ENCODE measurements at regions not wholly inside any gene's neighbourhood (a gene's known extent, or its start where the extent isn't known, plus 50 kb on each side); places are given as distances from the start of the nearest gene placed in this dataset.
"Not testable (repeated sequence)": the region's sequence is repeated elsewhere in the genome, so short reads cannot be mapped to it uniquely, and the experiment has no call there.

DNA sequence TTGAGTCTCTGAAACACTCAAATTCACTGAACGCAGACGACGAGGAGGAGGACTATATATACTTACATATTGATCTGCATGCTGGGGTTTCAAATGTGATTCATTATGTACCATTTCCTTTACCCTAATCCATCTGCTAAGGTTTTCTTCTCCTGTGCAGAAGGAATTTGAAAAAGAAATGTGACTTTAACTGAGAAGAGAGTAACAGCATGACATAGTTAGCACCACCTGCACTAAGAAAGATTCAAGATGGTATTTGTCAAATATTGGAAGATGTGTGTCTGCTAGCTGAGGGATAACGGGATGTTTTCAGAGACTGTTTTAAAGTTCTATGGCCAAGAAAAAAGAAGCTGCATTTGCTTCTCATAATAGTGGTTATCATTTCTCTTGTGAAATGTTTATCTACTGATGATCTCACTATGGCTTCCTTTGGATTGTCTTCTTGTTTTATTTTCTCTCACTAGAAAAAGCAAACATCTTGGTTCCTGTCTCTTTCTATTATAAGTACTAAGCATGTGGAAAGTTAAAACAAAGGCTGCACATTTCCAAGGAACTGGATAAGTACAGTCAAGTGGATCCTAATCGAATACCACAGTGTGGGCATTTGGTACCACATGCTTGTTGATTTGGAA, 89.8 kb upstream of the TLE4 start:
- TF ChIP-seq ZFX (IDR thresholded peaks at IDR 0.05): no peak

DNA sequence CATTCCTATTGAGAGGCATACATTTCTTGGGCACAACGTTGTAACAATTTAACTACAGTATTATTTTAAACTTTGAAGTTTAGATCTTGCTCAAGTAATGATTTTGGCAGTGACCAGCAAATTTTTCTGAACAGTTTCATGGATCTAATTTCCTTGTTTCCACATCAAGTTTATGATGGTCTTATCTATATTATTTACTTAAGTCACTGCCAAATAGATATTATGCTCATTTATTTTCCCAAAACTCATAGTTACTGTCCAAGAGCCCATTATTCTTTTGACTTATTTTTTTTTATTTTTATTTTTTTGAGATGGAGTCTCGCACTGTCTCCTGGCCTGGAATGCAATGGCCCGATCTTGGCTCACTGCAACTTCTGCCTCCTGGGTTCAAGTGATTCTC, 86.5 kb upstream of the TLE4 start:
- TF ChIP-seq, protein P1, sequence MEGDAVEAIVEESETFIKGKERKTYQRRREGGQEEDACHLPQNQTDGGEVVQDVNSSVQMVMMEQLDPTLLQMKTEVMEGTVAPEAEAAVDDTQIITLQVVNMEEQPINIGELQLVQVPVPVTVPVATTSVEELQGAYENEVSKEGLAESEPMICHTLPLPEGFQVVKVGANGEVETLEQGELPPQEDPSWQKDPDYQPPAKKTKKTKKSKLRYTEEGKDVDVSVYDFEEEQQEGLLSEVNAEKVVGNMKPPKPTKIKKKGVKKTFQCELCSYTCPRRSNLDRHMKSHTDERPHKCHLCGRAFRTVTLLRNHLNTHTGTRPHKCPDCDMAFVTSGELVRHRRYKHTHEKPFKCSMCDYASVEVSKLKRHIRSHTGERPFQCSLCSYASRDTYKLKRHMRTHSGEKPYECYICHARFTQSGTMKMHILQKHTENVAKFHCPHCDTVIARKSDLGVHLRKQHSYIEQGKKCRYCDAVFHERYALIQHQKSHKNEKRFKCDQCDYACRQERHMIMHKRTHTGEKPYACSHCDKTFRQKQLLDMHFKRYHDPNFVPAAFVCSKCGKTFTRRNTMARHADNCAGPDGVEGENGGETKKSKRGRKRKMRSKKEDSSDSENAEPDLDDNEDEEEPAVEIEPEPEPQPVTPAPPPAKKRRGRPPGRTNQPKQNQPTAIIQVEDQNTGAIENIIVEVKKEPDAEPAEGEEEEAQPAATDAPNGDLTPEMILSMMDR (conservative IDR thresholded peaks at IDR 0.05): no peak
- TF ChIP-seq ZFX (IDR thresholded peaks at IDR 0.05): no peak
- H3K27ac ChIP-seq: no peak overlapping the region

More for the DNA sequence above, 89.8 kb upstream of the TLE4 start:
- H3K27ac ChIP-seq: no peak overlapping the region

- peak overlapping the region; percentile 97 for H3K27ac ChIP-seq
- TF ChIP-seq, protein P1 (conservative IDR thresholded peaks at IDR 0.05): no peak
- no peak for TF ChIP-seq ZFX (IDR thresholded peaks at IDR 0.05)
Measured at GRCh38 chr9:79489261-79490000, 82.3 kb upstream of the TLE4 start.

DNA sequence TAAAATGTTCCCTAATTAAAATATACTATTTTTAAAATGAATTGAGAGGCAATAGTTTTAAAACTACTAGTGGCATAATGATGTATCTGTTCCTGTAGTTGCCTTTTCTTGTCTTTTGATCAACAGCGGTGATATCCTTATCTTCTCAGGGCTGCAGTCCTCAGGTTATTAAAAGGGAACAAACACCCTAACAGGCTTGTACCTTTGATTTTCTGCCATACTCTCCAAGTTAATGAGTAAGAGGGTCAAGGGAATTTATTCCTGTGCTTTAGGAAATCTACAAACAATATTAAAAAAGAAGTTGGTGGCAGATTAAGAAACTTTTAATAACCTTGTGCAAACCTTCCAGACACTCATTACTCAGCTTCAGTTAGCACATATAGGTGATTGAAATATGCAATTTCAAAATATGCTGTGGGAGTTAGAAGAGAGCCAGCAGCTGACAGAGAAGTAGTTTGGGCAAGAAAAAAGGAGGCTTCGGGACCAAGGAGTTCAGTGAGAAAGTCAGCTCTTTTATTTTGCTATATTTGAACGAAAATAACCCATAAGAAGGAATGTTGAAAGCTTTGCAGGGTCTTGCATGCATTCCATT, 81.0 kb upstream of the TLE4 start:
- no peak overlapping the region for H3K27ac ChIP-seq
- no peak for TF ChIP-seq ZFX (IDR thresholded peaks at IDR 0.05)
- TF ChIP-seq, protein P1 (conservative IDR thresholded peaks at IDR 0.05): no peak

GRCh38 chr9:79492092-79493009, 79.4 kb upstream of the TLE4 start:
- TF ChIP-seq, protein P1 (conservative IDR thresholded peaks at IDR 0.05): no peak
- TF ChIP-seq ZFX (IDR thresholded peaks at IDR 0.05): no peak

DNA sequence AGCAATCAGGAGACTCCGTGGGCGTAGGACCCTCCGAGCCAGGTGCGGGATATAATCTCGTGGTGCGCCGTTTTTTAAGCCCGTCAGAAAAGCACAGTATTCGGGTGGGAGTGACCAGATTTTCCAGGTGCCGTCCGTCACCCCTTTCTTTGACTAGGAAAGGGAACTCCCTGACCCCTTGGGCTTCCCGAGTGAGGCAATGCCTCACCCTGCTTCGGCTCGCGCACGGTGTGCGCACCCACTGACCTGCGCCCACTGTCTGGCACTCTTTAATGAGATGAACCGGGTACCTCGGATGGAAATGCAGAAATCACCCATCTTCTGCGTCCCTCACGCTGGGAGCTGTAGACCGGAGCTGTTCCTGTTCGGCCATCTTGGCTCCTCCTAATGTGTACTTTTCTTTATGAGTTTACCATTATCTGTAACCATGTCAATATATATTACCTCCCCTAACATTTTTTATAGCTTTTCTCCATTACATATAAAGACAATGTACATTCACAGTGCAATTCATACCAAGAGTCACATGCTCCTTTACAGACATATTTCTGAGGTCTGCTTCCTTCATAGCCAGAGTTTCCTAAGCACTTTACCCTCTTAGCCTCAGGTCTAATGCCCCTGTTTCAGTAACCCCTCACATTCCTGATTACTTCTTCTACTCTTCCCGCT, 71.4 kb upstream of the TLE4 start:
- not testable (repeated sequence) for H3K27ac ChIP-seq

More at GRCh38 chr9:79492092-79493009, 79.4 kb upstream of the TLE4 start:
- H3K27ac ChIP-seq: no peak overlapping the region

- TF ChIP-seq, protein P1 (conservative IDR thresholded peaks at IDR 0.05): no peak
- TF ChIP-seq ZFX (IDR thresholded peaks at IDR 0.05): no peak
- no peak overlapping the region for H3K27ac ChIP-seq
Measured at GRCh38 chr9:79501546-79501945, 70.2 kb upstream of the TLE4 start.
